Fibroblast of skin of back (primary cell): ENCODE measurements at regions not wholly inside any gene's neighbourhood (a gene's known extent, or its start where the extent isn't known, plus 50 kb on each side); places are given as distances from the start of the nearest gene placed in this dataset.

Experiments used
- DNase-seq: peaks from one replicate; pipeline ENCODE4 v3.0.0-alpha.2; 2013

DNA sequence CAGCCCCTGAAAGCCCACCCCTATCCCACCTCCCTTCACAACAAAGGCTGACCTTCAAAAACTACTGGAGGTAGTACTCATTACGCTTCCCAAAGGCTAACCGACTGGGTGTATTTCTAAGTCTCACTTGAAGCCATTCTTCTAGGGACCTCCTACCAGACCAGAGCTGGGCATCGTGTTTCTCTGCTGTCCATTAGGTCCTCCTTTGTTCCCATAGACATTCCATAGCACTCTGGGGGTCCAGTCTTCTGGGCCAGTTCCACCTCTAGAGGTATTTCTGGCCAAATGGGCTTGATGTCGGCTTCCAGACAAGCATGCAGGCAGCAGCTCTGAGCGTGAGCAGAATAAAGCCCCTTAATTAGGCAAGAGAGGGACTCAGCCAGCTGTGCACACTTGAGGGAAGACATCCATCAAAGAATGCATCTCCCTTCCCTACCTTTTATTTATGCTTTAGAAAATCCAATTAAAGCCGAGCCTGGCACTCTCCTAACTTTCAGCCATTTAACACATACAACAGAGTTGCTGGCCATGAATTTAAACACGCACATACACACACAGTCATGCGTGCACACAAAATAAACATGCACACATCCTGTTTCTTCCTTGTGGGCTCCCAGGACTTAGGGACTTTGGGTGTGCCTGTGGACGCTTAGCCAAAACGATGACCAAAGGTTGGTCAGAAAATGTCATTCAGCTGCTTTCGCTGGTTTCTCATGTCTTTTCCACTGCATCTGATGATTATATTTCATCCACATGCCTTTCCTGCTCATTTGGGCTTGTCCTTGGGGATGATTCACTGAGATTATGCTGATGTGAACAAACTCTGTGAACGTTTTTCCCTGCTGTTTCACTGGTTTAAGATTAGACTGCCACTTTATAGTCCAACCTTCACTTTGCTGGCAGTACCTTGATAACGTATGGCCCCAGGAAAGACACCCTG, 362.0 kb upstream of the NFE2L3 start:
- DNase-seq: peak; percentile 12

DNA sequence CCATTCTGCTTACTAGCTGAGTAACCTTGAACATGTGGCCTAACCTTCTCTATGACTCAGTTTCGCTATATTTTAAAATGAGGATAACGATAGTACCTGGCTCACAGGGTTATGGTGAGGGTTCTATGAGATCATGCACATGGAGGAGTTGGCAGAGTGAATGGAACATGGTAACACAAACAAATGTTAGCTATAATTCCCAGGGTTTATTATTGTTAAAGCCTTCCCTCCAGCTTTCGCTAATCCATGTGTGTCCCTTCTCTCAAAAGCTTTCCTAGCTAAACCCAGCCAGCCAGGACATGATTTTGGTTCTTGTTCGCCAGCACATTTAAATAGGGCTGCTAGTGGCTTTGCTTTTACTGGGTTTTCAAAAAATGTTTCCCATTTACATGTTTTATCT, 361.0 kb upstream of the NFE2L3 start:
- DNase-seq: no peak

DNA sequence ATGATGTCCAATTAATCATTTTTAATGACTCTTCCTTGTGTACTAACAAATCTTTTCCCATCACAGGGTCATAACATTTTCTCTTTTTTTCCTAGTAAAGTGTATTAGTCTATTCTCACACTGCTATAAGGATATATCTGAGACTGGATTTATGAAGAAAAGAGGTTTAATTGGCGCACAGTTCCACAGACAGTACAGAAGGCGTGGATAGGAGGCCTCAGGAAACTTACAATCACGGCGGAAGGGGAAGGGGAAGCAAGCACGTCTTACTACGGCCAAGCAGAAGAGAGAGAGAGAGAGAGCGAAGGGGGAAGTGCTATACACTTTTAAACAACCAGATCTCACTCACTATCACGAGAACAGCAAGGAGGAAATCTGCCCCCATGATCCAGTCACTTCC, 359.4 kb upstream of the NFE2L3 start:
- DNase-seq: no peak

DNA sequence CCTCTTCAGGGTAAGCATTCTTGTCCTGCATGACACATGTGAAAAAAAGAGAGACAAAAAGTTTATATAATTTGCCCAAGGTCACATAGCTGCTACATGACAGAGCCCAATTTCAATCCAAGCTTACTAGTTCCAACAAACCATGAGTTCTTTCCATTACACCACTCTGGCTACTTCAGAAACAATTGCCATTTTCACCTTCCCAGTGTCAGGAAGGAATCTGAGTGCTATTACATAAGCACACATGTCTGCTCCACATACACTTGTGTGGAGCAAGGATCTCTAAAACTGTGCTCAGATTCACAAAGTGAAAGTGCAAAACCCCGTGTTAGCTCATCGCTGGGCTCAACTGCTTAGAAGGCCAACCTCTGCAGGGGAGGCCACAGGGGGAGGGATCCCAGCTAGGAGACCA, 356.2 kb upstream of the NFE2L3 start:
- peak; percentile 42 for DNase-seq

DNA sequence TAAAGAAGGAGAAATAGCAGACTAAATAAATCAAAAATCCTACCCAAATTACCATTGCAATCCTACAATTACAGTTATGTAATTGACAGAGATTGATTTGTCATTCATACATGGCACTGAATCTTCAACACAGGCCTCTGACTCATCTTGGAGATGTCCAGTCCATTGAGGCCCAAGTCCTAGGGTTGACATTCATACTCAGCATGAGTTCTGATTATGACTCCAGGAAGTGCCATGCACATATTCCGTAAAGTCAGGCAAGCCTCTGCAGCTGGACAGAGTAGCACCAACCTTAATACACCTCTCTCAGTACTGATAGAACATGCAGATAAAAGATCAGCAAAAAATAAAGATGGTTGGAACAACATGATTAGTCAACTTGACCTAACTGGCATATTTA, 353.7 kb upstream of the NFE2L3 start:
- DNase-seq: peak; percentile 31

DNA sequence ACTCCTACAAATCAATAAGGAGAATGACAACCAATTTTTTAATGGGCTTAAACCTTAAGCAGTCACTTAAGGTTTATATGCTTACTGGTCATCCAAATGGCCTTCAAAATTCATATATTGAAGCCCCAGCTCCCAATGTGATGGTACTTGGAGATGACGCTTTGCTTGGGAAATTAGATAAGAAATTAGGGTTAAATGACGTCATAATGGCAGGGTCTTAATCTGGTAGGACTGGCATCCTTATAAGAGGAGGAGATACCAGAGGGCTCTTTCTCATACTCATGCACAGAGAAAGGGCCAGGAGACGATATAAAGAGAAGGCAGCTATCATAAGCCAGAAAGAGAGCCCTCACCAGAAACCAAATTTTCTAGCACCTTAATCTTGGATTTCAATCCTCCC, 350.8 kb upstream of the NFE2L3 start:
- DNase-seq: no peak

DNA sequence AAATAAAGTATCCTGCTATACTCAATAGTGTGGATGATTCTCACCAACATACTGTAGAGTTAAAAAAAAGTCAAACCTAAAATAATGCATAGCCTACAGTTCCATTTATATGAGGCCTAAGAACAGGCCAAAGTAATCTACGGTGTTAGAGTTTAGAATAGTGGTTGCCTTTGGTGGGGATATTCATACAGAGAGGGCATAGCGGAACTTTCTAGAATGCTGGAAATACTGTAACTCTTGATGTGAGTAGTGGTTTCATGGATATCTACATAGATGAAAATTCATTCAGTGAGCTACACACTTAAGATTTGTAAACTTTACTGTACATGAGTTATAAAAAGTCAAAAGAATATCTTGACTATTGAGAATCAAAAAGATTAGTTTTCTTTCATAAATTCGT, 349.9 kb upstream of the NFE2L3 start:
- DNase-seq: no peak

DNA sequence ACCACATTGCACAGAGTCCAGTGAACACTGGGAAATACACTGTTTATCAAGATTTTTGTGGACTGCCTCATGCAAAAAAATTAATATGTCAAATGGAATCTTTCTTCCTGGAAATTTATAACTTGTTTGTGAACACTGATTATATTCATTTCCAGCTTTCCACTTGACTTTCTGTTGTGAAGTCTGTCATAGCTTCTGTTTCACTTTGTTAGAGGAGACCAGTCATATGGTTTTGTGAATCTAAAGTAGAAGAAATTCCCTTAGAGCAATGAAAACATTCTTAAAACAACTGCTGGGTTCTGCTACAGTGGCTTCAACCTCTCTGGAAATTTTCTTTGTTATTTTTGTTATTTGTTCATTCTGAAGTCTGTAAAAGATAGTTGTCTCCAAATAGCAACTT, 349.5 kb upstream of the NFE2L3 start:
- DNase-seq: peak; percentile 27

DNA sequence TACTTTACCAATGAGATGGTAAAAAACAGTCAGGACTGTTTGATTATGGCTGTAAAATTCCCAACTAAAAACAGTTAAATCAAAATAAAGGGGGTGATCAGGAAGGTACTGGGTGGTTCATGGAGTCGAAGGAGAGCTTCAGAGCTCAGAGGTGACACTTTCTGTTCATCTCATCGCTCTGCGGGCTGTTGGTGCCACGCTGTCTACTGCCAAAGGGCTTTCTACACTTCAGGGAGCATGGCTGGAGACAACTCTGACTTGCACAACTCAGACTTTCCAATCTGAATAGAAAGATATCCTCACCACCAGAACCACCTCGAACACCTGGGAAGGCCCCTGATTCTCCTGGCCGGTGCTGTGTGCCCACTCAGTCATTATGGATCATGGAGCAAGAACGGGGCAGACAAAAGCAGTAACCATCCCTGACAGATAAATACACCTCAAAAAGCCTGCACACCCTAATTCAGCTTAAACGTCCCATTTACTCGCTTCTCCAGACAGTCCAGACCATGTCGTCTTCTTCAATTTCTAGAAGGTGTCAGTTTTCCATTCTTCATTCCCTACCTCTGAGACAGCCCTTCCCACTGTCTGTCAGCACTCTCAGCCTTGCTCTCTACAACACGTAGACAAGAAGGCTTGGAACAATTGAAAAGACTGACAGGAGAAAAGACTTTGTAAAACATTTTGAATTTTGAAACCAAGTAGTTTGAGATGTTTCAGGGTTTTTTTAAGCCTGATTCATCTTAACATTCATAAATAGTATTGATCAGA, 348.7 kb upstream of the NFE2L3 start:
- no peak for DNase-seq

DNA sequence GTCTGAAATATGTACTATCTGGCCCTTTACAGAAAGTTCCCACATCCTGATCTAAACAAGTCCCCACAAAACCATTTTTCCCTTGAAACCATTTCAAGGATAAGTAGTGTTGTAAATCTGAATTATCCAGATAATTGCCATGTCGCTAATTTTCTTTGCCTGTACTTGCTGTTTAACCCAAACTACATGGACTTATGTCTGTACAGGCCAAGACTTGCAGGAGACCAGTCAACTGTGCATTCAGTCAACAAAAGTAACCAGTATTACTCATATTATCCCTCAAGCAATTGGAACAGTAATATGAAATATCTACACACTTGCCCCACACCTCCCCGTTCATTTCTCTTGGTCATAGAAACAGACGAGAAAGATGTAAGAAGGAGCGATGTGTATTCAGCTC, 347.8 kb upstream of the NFE2L3 start:
- peak; percentile 47 for DNase-seq

DNA sequence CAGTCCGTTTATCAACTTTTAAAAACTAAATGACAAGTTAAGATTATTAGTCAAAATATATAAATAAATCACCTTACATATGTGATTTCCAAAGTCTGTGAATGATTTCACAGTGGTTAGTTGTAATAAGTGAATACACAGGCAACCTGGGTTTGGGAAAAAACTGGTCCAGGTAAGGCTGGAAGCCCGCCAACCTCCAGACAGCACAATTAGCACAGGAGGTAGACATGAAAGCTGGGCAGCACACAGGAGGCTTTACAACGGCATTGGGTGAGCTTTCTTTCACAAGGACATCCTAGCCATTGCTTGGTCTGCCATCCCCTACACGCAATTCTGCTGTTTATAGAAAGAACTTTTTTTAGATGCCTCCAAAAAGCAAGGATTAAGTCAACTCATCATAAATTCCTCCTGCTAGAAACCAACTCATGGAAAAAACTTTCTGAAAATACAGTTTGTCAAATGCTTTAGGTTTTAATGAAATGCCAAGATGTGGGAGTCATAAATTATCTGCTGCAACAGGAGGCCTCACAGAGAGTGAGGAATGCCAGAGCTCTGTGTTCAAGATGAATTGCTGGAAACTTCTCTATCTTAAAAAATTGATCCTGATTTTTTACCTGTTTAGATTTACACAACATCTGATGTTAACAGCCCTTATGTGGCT, 346.8 kb upstream of the NFE2L3 start:
- peak; percentile 94 for DNase-seq

DNA sequence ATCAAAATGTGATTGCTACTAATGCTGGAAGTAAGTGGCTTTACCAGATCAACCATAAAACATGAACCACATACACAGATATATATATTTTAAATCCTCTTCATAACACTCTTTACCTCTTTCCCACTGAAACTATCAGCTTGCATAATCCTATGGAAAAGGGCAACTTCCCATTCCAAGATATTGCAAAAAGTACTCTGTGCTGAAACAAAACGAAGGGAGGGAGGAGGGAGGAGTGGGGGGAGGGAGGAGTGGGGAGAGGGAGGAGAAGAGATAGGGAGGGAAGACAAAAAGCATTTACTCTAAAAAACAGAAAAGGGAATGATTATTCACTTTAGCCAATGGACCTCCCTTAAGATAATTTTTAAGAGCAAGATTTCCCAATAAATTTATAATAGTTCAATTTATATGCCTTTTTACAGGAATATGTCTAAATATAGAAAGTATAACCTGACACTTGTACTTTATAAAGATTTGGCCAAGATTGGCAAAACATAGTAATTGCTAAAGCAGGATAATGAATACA, 344.8 kb upstream of the NFE2L3 start:
- DNase-seq: no peak

DNA sequence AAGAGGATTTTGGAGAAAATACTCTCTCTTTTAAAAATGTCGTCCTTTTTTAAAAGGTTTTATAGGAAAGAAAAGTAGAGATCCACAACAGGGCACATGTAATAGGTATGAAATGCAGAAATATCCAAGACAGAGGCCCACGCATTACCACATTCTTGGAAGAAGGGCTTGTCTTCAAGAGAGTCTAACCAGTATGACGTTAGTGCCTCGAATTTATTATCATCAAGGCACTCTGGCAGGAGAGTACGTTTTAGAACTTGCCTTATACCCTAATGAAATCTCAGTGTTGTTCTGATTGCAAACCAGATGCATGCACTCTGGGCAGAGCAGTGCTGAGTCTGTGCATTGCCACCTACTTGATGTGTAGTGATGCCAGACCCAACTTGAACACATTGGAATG, 342.6 kb upstream of the NFE2L3 start:
- no peak for DNase-seq

DNA sequence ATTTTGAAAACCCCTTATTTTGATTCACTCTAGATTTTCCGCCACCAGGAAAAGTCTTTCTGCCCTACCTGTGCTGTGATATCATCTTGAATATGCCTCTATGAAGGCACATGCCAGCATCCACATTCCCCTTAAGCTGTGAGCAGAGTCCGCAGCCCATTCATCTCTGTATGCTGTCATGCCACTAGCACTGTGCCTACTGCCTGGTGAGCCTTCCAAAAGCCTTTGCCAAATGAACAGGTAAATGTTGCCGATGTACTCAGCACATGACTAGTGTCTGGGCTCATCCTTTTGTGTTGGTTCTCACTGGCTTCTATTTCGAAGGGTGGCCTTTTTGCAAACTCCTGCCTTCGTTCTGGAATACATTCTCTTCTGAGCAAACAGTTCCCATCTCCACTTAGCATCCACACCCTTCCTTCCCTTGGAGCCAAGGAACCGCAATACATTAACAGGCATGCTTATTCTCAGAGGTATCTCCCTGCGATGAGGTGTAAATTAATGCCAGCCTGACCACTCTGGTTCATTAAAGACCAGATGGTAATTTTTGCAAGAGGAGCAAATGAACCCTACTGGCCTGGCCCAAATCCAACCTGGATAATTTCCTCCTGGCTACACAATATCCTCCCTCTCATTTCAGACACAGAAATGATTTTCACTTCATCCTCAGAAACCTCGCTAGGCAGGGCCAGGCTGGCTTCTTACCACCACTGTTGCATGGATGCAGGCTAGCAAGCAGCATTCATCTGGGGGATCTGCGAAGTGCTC, 339.7 kb upstream of the NFE2L3 start:
- DNase-seq: no peak

DNA sequence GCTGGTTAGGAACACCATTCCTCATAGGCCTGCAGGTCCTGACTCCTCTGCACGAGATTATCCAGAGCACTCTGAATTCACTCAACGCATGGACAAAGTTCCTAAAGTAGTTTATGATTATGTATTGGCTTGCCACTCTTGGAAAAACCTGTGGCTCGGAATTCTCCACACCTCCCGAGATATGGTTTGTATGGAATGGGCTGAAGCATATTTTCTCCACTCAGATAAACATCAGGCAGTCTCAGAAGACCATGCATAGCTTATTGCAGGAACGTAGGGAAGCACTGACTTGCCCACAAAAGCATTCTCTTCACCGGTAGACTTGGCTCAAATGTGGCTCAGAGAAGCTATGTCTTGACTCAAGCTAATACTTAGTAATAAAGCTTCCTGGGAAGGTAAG, 338.6 kb upstream of the NFE2L3 start:
- no peak for DNase-seq

DNA sequence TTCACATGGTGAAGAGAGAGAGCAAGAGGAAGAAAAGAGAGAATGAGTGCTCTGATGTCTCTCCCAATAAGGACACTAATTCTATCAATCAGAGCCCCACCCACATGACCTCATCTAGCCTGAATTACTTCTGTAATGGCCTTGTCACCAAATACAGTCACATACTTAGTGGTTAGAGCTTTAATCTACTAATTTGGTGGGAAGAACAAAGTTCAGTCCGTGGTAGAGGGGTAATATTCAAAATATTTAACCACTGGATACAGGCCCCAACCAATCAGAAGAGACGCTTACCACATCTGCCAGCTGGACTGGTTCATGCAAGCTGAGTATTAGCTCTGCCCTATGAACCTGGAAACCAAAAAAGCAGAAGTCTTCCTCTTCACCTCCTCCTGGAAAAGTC, 336.3 kb upstream of the NFE2L3 start:
- no peak for DNase-seq

DNA sequence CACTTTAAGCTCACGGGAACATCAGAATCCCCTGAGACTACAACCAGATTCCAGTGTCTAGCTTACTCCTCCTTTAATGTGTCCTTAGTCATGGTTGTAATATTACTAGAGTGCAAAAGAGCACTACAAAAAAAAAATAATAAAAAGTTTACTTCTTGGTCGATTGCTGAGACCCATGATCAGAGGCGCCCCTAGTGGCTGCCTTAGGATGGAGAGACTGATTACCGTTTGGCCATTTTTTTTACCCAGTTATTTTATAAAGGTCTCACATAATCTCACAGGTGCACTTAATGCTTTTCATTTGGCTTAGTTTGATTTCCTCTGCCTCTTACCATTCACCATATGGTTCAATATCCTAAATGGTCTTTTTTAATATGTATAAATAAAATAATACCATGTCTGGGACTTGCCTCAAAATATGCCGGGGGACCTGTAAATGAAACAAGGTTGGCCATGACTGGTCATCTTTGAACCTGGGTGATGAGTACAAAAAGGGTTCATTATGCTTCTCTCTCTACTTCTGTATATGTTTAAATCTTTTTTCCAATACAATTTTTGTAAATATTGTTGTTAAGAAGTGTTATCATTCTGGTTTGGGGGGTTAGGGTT, 331.5 kb upstream of the NFE2L3 start:
- peak; percentile 32 for DNase-seq

DNA sequence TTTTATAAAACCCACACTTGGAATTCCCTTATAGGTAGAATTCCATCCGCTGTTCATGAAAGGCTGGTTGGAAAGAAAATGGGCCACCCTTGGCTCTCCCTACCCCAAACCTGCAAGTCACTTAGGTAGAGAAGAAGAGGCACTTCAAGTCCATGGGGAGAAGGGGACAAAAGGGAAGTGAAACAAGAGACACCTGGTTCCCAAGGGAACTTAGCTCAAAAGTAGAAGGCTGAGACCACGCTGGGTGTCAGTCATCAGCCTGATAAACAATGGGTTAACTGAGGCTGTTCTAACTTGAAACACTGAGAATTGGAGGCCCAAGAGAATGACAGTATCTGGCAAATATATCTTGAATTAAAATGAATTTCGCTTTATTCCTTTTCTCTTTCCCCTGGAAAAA, 330.8 kb upstream of the NFE2L3 start:
- DNase-seq: no peak

DNA sequence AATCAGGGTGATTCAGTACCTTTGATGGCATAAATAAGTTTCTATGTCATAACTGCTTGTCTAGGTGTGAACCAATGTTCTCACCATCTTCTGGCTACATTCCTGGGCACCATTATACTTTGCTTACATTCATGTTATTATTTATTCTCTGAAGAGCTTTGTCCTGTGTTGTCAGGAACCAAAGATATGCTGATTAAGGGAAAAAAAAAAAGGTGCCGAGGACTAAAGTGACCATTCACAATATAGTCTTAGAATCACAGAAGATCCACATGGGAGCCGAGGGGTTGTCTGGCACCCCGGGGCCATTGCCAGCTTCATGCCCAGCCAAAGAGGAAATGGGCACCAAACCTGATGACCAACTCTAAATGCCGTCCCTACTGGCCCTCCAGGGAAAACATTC, 329.2 kb upstream of the NFE2L3 start:
- no peak for DNase-seq

DNA sequence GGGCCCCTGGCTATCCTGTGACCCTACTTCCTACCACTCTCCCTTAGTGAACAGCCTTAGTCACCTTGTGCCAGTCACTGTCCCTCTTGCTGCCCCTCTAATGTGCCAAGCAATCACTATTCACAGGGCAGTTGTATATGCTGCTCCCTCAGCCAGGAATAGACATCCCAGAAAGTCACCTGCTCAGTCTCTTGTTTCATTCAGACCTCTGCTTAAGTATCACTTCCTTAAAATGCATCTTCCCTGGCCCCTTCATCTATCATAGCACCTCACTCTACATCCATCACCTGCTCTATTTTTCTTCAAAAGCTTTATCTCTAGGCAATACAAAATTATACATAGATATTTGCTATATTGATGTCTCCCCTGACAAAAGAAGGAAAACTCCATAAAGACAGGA, 328.4 kb upstream of the NFE2L3 start:
- no peak for DNase-seq

DNA sequence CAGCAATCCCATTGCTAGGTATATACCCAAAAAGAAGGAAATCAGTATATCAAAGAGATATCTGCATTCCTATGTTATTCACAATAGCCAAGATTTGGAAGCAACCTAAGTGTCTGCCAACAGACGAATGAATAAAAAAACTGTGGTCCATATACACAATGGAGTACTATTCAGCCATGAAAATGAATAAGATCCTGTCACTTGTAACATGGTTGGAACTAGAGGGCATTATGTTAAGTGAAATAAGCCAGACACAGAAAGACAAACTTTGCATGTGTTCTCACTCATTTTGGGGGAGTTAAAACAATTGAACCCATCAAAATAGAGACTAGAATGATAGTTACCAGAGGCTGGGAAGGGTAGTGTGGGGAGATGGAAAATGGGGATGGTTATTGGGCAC, 323.5 kb upstream of the NFE2L3 start:
- DNase-seq: no peak

DNA sequence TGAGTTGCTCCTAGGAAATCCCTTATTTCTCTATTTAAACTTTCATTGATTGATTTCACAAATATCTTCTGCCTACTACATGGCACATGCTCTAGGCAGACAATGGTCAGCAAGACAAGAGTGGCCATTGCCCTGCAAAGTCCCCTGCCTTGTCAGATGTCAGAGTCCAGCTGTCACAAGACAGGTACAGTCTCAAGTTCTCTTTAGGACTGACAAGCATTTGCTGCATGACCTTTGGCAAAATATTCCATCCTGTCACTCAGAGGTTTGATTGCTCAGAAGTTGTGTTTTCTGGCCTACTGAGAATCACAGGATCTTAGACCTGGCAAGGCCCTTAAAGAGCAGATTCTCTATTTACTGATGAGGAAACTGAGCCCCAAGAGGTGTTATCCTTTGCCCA, 322.3 kb upstream of the NFE2L3 start:
- no peak for DNase-seq
